GM21717 (cell line): ENCODE measurements at regions not wholly inside any gene's neighbourhood (a gene's known extent, or its start where the extent isn't known, plus 50 kb on each side); places are given as distances from the start of the nearest gene placed in this dataset.
"Not testable (repeated sequence)": the region's sequence is repeated elsewhere in the genome, so short reads cannot be mapped to it uniquely, and the experiment has no call there.

Experiments used
- ATAC-seq: cut with Tn5 transposase; IDR thresholded peaks from one replicate; pipeline ENCODE4 v1.9.1; 2021; ENCODE audit warnings: mild to moderate bottlenecking, moderate library complexity; ENCODE audit not compliant: unreplicated experiment

DNA sequence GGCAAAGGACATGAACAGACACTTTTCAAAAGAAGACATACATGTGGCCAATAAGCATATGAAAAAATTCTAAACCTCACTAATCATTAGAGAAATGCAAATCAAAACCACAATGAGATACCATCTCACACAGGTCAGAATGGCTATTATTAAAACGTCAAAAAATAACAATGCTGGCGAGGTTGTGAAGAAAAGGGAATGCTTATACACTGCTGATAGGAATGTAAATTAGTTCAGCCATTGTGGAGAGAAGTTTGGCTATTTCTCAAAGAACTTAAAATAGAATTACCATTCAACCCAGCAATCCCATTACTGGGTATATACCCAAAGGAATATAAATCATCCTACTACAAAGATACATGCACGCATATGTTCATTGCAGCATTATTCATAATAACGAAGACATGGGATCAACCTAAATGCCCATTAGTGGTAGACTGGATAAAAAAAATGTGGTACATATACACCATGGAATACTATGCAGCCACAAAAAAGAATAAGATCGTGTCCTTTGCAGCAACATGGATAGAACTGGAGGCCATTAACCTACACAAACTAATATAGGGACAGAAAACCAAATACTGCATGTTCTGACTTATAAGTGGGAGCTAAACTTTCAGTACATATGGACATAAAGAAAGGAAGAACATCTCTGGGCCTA is 101.7 kb downstream of the KLF5 start:
- not testable (repeated sequence) for ATAC-seq

DNA sequence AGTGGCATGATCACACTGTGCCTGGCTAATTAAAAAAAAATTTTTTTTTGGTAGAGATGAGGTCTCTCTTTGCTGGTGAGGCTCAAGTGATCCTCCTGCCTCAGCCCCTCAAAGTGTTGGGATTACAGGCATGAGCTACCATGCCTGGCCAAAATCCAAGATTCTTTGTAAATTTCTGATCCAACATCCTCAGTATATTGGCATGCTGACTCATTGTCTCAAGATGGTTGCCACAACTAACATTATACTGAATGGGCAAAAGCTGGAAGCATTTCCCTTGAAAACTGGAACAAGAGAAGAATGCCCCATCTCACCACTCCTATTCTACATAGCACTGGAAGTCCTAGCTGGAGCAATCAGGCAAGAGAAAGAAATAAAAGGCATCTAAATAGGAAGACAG is 100.0 kb downstream of the KLF5 start:
- no peak for ATAC-seq

DNA sequence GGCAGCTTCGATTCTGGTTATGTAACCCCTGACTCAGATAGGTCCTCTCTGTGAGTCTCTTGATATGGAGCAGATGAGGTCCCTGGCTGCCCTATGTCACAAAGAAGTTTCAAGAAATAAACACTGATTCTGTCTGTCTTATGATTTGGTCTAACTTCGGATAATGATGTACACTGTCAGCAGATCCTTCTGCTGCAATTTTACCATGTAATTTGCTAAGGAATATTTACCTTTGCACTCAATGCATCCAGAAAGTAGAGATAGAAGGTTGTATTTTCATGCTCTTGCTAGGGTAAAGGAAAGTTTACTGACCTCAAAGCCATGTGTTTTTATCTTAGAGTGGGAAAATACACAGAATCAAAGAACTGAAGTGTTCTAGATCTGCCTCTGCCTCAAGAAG is 98.2 kb downstream of the KLF5 start:
- no peak for ATAC-seq

DNA sequence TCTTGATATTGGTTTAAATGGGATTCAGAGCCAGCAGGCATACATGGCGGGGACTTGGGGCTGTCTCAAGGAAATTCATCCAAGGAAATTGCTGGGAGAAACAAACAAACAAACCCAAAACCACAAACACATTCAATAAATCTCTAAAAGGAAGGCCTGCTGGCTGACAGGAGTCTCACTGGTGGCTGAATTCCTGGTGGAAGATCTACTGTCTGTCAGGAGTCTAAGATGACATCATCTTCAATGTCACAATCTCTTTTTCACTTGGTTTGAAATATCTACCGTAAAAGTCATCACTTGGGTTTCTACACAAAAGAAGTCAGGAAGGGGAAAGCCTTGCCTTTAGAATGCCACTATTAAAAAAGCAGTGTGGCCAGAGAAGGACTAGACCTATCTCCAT is 87.9 kb downstream of the KLF5 start:
- ATAC-seq = no peak

DNA sequence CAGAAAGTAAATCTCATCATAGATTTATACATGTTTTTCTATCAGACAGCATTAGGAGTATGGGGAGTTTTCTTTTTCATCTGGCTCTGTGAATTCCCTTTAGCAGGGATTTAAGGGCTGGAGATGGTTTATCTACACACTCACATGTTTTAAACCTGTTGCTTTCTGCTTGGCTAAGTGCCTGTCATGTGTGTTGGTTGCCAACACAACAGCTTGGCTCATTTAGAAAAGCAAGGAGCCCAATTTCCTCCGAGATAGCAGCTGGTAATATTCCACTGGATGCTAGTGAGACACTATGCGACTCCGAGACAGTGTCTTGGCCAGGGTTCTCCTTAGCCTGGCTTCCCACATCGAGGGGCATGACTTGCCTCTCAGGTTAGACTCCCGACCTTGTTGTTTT is 83.3 kb downstream of the KLF5 start:
- ATAC-seq = no peak

DNA sequence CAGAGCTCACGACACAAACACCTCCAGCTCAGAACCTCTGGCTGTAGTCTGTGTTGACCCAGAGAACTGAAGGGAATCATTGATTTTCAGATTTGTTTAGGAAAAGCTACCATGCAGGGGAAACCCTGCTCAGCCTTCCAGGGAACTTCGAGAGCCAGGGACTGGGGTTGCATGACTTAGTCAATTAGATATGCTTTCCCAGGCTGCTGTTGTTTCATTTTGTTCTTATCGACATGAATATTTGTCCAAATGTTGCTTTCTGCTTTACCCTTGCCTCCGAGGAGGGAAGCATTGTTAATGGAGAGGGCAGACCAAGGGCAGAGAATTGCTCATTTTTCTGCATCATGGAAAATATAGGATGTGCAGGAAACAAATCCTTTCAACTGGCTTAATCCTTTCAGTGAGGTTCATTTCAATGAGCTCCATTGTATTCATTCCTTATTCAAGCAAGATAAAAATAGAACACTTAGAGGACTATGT is 82.5 kb downstream of the KLF5 start:
- ATAC-seq = no peak

DNA sequence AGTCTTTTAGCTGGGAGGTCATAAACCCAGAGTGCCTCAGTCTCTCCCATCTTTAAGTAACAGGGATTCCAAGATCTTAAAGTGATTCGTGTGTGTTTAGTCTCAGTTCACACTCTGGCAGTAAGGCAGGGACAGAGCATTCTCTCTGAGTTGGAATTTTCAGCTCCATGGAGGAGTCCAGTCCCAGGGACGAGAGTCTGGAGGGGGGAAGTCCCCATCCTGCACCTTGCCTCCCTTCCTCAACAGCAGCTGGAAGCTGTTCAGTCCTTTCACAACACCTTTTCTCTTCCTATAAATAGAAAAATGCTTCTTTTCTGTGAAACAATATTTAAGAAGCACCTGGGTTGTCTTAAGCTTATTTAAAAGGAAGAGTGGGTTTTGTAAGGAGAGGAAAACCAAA is 82.0 kb downstream of the KLF5 start:
- no peak for ATAC-seq

DNA sequence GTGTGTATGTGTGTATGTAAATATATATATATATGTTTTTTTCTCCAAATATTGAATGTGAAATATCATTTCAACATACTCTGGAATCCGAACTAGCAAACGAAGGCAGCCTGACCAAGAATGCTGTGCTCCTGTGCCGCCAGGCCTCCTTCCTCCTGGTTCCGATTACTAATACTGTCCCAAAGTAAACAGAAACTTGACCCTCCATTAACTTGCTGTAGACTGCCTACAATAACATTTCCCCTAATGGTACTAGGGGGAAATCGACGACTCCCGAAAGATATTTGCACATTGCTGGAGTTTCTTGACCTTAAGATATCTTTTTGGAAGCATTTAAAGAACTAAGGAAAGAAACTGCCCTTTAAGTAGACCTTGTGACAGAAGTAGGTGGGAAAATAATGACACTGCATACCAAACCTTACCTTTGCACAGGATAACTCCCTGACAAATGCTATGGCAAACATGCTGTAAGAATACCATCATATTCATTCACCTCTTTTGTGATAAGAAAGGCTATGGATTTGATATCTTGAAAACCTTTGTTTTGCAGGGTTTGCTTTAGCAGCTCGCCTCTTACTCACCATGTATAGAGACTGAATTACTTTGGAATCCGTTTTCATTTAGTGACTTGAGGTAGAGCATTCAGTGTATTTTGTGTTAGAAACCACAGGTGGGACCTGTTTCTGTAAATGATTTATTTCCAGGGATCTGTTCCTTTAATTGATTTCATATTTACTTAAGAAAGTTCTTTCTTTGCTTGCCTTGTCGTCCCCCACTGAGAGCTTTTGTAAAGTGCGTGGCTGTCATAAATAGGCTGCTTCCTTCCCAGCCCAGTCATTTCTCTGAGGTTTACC is 80.1 kb downstream of the KLF5 start:
- no peak for ATAC-seq

DNA sequence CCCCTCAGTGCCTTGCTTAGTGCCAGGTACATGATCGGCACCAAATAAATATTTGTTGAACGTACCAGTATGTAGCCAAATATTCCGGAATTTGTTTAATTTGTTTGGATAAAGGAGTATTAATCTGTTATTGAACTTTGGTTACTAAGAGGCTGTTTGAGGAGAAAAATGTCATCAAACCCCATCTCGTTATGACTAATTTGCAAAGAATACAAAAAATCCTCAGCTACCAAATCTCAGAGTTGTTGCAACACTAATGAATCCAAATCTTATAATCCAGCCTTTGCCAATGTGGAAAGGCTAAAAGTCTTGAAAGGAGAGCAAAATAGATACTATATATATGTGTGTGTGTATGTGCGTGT is 79.5 kb downstream of the KLF5 start:
- ATAC-seq = no peak

DNA sequence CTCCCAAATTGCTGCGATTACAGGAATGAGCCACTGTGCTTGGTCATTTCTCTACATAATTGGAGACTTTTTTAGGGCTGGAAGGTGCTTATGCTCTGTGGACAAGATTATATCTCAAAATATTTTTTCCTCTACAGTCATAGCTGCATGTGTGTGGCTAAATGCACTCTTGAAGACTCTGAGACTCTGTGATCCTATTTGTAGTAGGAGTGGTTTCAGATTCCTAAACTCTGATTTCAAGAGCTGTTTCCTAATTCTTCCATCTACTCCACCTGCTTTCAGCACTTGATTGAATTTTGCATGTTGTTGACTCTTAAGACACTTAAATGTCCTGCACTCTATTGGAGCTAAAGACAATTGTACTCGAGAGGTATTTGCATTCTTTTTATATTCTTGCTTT is 78.0 kb downstream of the KLF5 start:
- no peak for ATAC-seq

DNA sequence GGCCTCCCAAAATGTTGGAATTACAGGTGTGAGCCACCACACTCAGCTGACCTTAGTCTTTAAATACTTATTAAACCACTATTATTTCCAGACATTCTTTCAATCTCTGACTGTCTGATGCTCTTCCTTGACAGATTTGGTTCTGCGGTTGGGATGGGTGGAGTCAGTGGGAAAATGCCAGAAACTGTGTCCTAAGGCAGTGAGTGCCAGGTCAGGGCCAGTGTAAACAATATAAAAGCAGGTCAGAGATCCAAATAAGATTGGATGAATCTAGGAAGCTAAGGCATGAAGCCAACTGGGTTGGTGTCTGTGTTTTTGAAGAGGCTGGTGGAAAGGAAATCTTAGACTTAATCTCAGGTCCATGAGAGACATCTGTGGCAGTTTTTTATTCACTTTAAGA is 74.7 kb downstream of the KLF5 start:
- no peak for ATAC-seq

DNA sequence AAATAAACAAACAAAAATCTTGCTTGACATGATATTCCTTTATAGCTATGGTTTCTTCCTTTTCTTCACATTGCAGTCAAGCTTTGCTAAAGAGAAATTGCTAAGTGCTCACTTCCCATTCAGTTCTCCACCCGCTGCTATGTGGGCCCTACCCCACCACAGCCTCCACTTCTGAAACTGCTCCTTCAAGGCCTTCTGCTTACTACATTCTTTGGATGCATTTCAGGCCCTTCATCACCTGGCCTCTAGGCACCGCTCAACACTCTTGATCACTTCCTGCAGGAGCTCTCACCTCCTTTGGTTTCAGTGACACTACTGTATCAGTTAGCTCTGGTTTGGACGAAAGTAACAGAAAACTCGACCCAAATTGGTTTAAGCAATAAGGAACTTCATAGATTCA is 72.4 kb downstream of the KLF5 start:
- ATAC-seq = no peak

DNA sequence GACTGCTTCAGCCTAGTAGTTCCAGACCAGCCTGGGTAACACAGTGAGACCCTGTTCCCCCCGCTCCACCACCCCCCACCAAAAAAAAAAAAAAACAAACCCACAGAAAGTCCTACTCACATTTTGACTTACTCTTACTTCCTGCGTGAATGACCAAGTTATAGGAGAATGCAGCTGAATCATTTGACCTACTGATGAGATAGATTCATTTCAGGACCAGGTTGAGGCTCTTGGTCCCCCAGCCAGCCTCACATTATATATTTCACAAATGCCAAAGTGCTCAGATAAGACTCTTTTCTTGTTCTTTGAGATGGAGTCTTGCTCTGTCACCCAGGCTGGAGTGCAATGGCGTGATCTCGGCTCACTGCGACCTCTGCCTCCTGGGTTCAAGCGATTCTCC is 70.2 kb downstream of the KLF5 start:
- no peak for ATAC-seq
